Kidney capillary endothelial cell (primary cell): ENCODE measurements at regions not wholly inside any gene's neighbourhood (a gene's known extent, or its start where the extent isn't known, plus 50 kb on each side); places are given as distances from the start of the nearest gene placed in this dataset.

Source experiments
- DNase-seq: peaks from one replicate; pipeline ENCODE4 v3.0.0-alpha.2; 2018; ENCODE audit warnings: low spot score

- no peak for DNase-seq
Measured at GRCh38 chr10:78688901-78689583, 379.7 kb upstream of the ZMIZ1 start.

- DNase-seq = no peak
Measured at GRCh38 chr10:78689584-78689935, 379.2 kb upstream of the ZMIZ1 start.

GRCh38 chr10:78690354-78691111, 378.2 kb upstream of the ZMIZ1 start:
- DNase-seq = no peak

GRCh38 chr10:78691301-78692030, 377.3 kb upstream of the ZMIZ1 start:
- DNase-seq = no peak

- DNase-seq = no peak
Measured at GRCh38 chr10:78692071-78692470, 376.7 kb upstream of the ZMIZ1 start.

GRCh38 chr10:78695846-78696245, 372.9 kb upstream of the ZMIZ1 start:
- no peak for DNase-seq

- DNase-seq = no peak
Measured at GRCh38 chr10:78696791-78697395, 371.9 kb upstream of the ZMIZ1 start.

- DNase-seq = peak; percentile 6
Measured at GRCh38 chr10:78699971-78700370, 368.8 kb upstream of the ZMIZ1 start.

GRCh38 chr10:78700413-78700812, 368.4 kb upstream of the ZMIZ1 start:
- peak; percentile 98 for DNase-seq

- peak; percentile 15 for DNase-seq
Measured at GRCh38 chr10:78700816-78701520, 367.8 kb upstream of the ZMIZ1 start.

- no peak for DNase-seq
Measured at GRCh38 chr10:78702186-78702585, 366.6 kb upstream of the ZMIZ1 start.

- no peak for DNase-seq
Measured at GRCh38 chr10:78702876-78703275, 365.9 kb upstream of the ZMIZ1 start.

GRCh38 chr10:78703593-78703992, 365.2 kb upstream of the ZMIZ1 start:
- DNase-seq = peak; percentile 18

- DNase-seq = no peak
Measured at GRCh38 chr10:78706256-78706655, 362.5 kb upstream of the ZMIZ1 start.

- DNase-seq = no peak
Measured at GRCh38 chr10:78706726-78707540, 361.8 kb upstream of the ZMIZ1 start.

GRCh38 chr10:78707745-78708144, 361.0 kb upstream of the ZMIZ1 start:
- no peak for DNase-seq

- no peak for DNase-seq
Measured at GRCh38 chr10:78712147-78712546, 356.6 kb upstream of the ZMIZ1 start.

GRCh38 chr10:78713659-78714058, 355.1 kb upstream of the ZMIZ1 start:
- DNase-seq = no peak

GRCh38 chr10:78714225-78714624, 354.5 kb upstream of the ZMIZ1 start:
- DNase-seq = no peak

GRCh38 chr10:78715435-78715834, 353.3 kb upstream of the ZMIZ1 start:
- no peak for DNase-seq

GRCh38 chr10:78716043-78716660, 352.6 kb upstream of the ZMIZ1 start:
- DNase-seq = no peak
